Vagina (tissue), 2 donors: ENCODE measurements at regions not wholly inside any gene's neighbourhood (a gene's known extent, or its start where the extent isn't known, plus 50 kb on each side); places are given as distances from the start of the nearest gene placed in this dataset.

Experiments used
- CTCF ChIP-seq, 3 experiments: fragments of 450-650 bp in 2 of 3; fragments of 200-600 bp in 1 of 3; sonication (generic) in 1 of 3; IDR thresholded peaks; one replicate each; pipeline ENCODE4 v1.5.1; 2017 to 2019; ENCODE audit warnings: antibody characterized with exemption in 3 of 3, mild to moderate bottlenecking in 2 of 3, moderate library complexity in 2 of 3
- POLR2A ChIP-seq, 2 donors: fragments of 450-650 bp; IDR thresholded peaks; one replicate each; pipeline ENCODE4 v1.6.1; 2017; ENCODE audit warnings: antibody characterized with exemption in 2 of 2, mild to moderate bottlenecking in 2 of 2, moderate library complexity in 2 of 2
- POLR2AphosphoS5 ChIP-seq, 2 donors: sonication (generic); formaldehyde crosslinking; IDR thresholded peaks; one replicate each; pipeline ENCODE4 v1.9.0; 2017; ENCODE audit warnings: antibody characterized with exemption in 2 of 2, mild to moderate bottlenecking in 2 of 2, low read depth in 1 of 2; ENCODE audit not compliant: insufficient read depth in 1 of 2

- TF ChIP-seq CTCF (IDR thresholded peaks at IDR 0.05) (no peak), POLR2A (IDR thresholded peaks at IDR 0.05) (no peak), POLR2AphosphoS5 (IDR thresholded peaks at IDR 0.05; ENCODE audit: insufficient read depth in 1 of 2, low read depth in 1 of 2) (no peak)
These were observed 94.4 kb upstream of the BACE2 start for GRCh38 chr21:41073558-41073957.
